ENCODE measurements at regions not wholly inside any gene's neighbourhood (a gene's known extent, or its start where the extent isn't known, plus 50 kb on each side); places are given as distances from the start of the nearest gene placed in this dataset.

GRCh38 chr3:194983620-194984019 lies 287.3 kb downstream of the XXYLT1 start:
- H3K4me3 ChIP-seq: no peak overlapping the region
- peaks cover 0 to 26% (median 13%) of the 10 kb centered on the region in 9 donors for H3K4me1 ChIP-seq
- ATAC-seq (no peak), DNase-seq (no peak)
- H3K27ac ChIP-seq: no peak overlapping the region
- H3K27me3 ChIP-seq: no peaks in the 10 kb centered on the region
- 94 to 97% methylated on average over 2 of the region's 2 CpGs for WGBS, 2 donors
- intact Hi-C loops (cut with DNase I): loop anchor here in 6 of 10 donors (2.0 to 10.0 kb wide), 2 partner anchors 299 to 301 kb away; partner anchors contain the start of gene FAM43A (in 5 of the 6)
- H3K36me3 ChIP-seq: no peaks in the 10 kb centered on the region
- H3K9me3 ChIP-seq: peaks cover 0 to 12% (median 0%) of the 10 kb centered on the region in 11 donors
- no peak for TF ChIP-seq CTCF (IDR thresholded peaks at IDR 0.05)

- intact Hi-C loops (cut with DNase I): loop anchor here in 6 of 10 donors (2.0 to 10.0 kb wide), 2 partner anchors 299 to 301 kb away; partner anchors contain the start of gene FAM43A (in 5 of the 6)
- DNase-seq: no peak
- Histone ChIP-seq H3K36me3 (no peaks in the 10 kb centered on the region), H3K27ac (no peak overlapping the region), H3K9me3 (peaks cover 0 to 12% (median 0%) of the 10 kb centered on the region in 11 donors), H3K27me3 (no peaks in the 10 kb centered on the region), H3K4me3 (no peak overlapping the region), H3K4me1 (peaks cover 0 to 26% (median 13%) of the 10 kb centered on the region in 9 donors)
- no peak for TF ChIP-seq CTCF (IDR thresholded peaks at IDR 0.05)
- WGBS, 2 donors: 93 to 100% methylated on average over 3 of the region's 3 CpGs
- ATAC-seq: no peak
These were observed 286.9 kb downstream of the XXYLT1 start for GRCh38 chr3:194984066-194984465.

- Histone ChIP-seq H3K36me3 (no peaks in the 10 kb centered on the region), H3K9me3 (peaks cover 0 to 12% (median 0%) of the 10 kb centered on the region in 11 donors), H3K27ac (peak overlapping the region in 5 of 10 donors; percentile 21 to 65 (median 60)), H3K27me3 (no peaks in the 10 kb centered on the region), H3K4me1 (peaks cover 0 to 26% (median 13%) of the 10 kb centered on the region in 9 donors), H3K4me3 (peak overlapping the region in 9 of 10 donors; percentile 6 to 50 (median 37))
- ATAC-seq (peak in 4 of 8 donors; percentile 4 to 18 (median 7)), DNase-seq (no peak)
- intact Hi-C loops (cut with DNase I): loop anchor here in 6 of 10 donors (2.0 to 10.0 kb wide), 2 partner anchors 300 to 302 kb away; partner anchors contain the start of gene FAM43A (in 5 of the 6)
- WGBS, 2 donors: 49 to 65% methylated on average over 9 of the region's 9 CpGs
- TF ChIP-seq CTCF (IDR thresholded peaks at IDR 0.05): no peak
These were observed 286.3 kb downstream of the XXYLT1 start for GRCh38 chr3:194984622-194985021.

GRCh38 chr3:194985031-194985578 lies 285.9 kb downstream of the XXYLT1 start:
- Histone ChIP-seq H3K9me3 (peaks cover 0 to 12% (median 0%) of the 10 kb centered on the region in 11 donors), H3K27me3 (no peaks in the 10 kb centered on the region), H3K36me3 (no peaks in the 10 kb centered on the region), H3K4me1 (peaks cover 0 to 26% (median 13%) of the 10 kb centered on the region in 9 donors), H3K4me3 (peak overlapping the region in 9 of 10 donors; percentile 6 to 50 (median 37)), H3K27ac (peak overlapping the region in 7 of 10 donors; percentile 21 to 65 (median 46))
- intact Hi-C loops (cut with DNase I): loop anchor here in 6 of 10 donors (2.0 to 10.0 kb wide), 2 partner anchors 300 to 302 kb away; partner anchors contain the start of gene FAM43A (in 5 of the 6)
- peak; percentile 78 to 85 for DNase-seq
- ATAC-seq: peak; percentile 90 to 96 (median 94)
- TF ChIP-seq CTCF (IDR thresholded peaks at IDR 0.05): peak; percentile 15 to 65 (median 49)
- WGBS, 2 donors: 26 to 32% methylated on average over 33 of the region's 33 CpGs

All from heart right ventricle (tissue), 16 donors.